H1 (cell line): ENCODE measurements at regions not wholly inside any gene's neighbourhood (a gene's known extent, or its start where the extent isn't known, plus 50 kb on each side); places are given as distances from the start of the nearest gene placed in this dataset.

Experiments used
- CTCF ChIA-PET: fragments of 300-600 bp; sonication (Branson Sonifier 250); formaldehyde crosslinking; loops from one replicate; lab custom pipeline; 2021; ENCODE audit not compliant: partially characterized antibody; lab: Charles Lee
- POLR2A ChIA-PET: fragments of 300-600 bp; sonication (Branson Sonifier 250); formaldehyde crosslinking; loops from one replicate; lab custom pipeline; 2021; ENCODE audit warnings: inconsistent platforms; ENCODE audit not compliant: partially characterized antibody; lab: Charles Lee
- DNase-seq, 2 experiments: peaks; one replicate each; pipeline versions ENCODE4 v3.0.0 to v3.0.0-alpha.2; 2010 to 2022; ENCODE audit warnings: low spot score in 2 of 2, low read depth in 1 of 2, mixed read lengths in 1 of 2
- FAIRE-seq: peaks from 2 replicates; lab custom pipeline; 2011; peaks lifted over from hg19 to GRCh38; lab: Jason Lieb, UNC
- H2AFZ ChIP-seq: 2 replicates; pipeline ENCODE4 v1.8.1; 2012; ENCODE audit warnings: low read length, inconsistent platforms
- H2AK5ac ChIP-seq: 2 replicates; pipeline ENCODE4 v1.6.1; 2013; ENCODE audit warnings: low read depth, low read length
- H2BK120ac ChIP-seq: replicated peaks from 2 replicates; pipeline ENCODE3; 2013; ENCODE audit warnings: low read depth, low read length, inconsistent platforms
- H2BK12ac ChIP-seq: 2 replicates; pipeline ENCODE4 v1.6.1; 2013; ENCODE audit warnings: low read depth, low read length
- H2BK15ac ChIP-seq: 2 replicates; pipeline ENCODE4 v1.6.1; 2013; ENCODE audit warnings: low read length
- H2BK20ac ChIP-seq: 2 replicates; pipeline ENCODE4 v1.6.1; 2013; ENCODE audit warnings: low read length
- H2BK5ac ChIP-seq: 2 replicates; pipeline ENCODE4 v1.6.1; 2013; ENCODE audit warnings: low read depth, low read length
- H3K14ac ChIP-seq: 2 replicates; pipeline ENCODE4 v1.6.1; 2013; ENCODE audit warnings: inconsistent platforms; ENCODE audit not compliant: insufficient read length
- H3K18ac ChIP-seq: 2 replicates; pipeline ENCODE4 v1.6.1; 2013; ENCODE audit warnings: low read length; ENCODE audit errors: extremely low read depth
- H3K23ac ChIP-seq: 2 replicates; pipeline ENCODE4 v1.6.1; 2013; ENCODE audit warnings: inconsistent platforms; ENCODE audit not compliant: insufficient read length
- H3K23me2 ChIP-seq: 2 replicates; pipeline ENCODE4 v1.6.1; 2013; ENCODE audit warnings: low read depth, low read length
- H3K27ac ChIP-seq: 2 replicates; pipeline ENCODE4 v1.6.1; 2011; ENCODE audit warnings: low read depth, low read length, inconsistent platforms
- H3K27me3 ChIP-seq, 4 experiments: replicated peaks in 1 of 4; 1 replicate in 1 of 4; 2 replicates in 3 of 4; pipeline versions ENCODE4 v1.6.1 to v1.8.1; 2011 to 2013; ENCODE audit warnings: low read length in 3 of 4, mild to moderate bottlenecking in 3 of 4, inconsistent platforms in 2 of 4, mixed read lengths in 2 of 4, moderate library complexity in 1 of 4; ENCODE audit not compliant: control insufficient read depth in 3 of 4, insufficient read depth in 3 of 4; ENCODE audit errors: extremely low read depth in 1 of 4
- H3K36me3 ChIP-seq, 4 experiments: 2 replicates each; pipeline versions ENCODE4 v1.6.1 to v1.8.1; 2011 to 2013; ENCODE audit warnings: mild to moderate bottlenecking in 4 of 4, low read length in 3 of 4, moderate library complexity in 2 of 4, control low read depth in 1 of 4, inconsistent platforms in 1 of 4; ENCODE audit not compliant: insufficient read depth in 4 of 4, control insufficient read depth in 2 of 4
- H3K4ac ChIP-seq: replicated peaks from 2 replicates; pipeline ENCODE3; 2013; ENCODE audit warnings: low read length, low read depth, mixed read lengths, inconsistent platforms; ENCODE audit not compliant: insufficient read length
- H3K4me1 ChIP-seq, 4 experiments: replicated peaks in 1 of 4; 1 replicate in 1 of 4; 2 replicates in 3 of 4; pipeline versions ENCODE4 v1.6.1 to v1.8.1; 2011 to 2013; ENCODE audit warnings: low read length in 3 of 4, inconsistent platforms in 2 of 4, mixed read lengths in 1 of 4; ENCODE audit not compliant: insufficient read depth in 4 of 4, control insufficient read depth in 3 of 4
- H3K4me2 ChIP-seq, 2 experiments: 2 replicates each; pipeline versions ENCODE4 v1.6.1 to v1.8.1; 2011 to 2013; ENCODE audit warnings: low read depth in 2 of 2, low read length in 2 of 2, control low read depth in 1 of 2, inconsistent platforms in 1 of 2, mild to moderate bottlenecking in 1 of 2; ENCODE audit not compliant: insufficient read depth in 1 of 2
- H3K4me3 ChIP-seq, 4 experiments: fragments of 200-600, 300-600 bp in 1 of 4; sonication (generic), shearing (Covaris generic), sonication (Bioruptor Twin) in 1 of 4; 2 replicates each; pipeline versions ENCODE4 v1.5.1 to v1.8.1; 2011 to 2016; ENCODE audit warnings: low read length in 4 of 4, low read depth in 3 of 4, control low read depth in 2 of 4, inconsistent platforms in 2 of 4, mild to moderate bottlenecking in 2 of 4, mixed read lengths in 1 of 4, moderate library complexity in 1 of 4; ENCODE audit not compliant: insufficient read depth in 2 of 4; ENCODE audit errors: extremely low read depth in 1 of 4
- H3K56ac ChIP-seq: replicated peaks from 2 replicates; pipeline ENCODE3; 2013; ENCODE audit warnings: low read depth, mild to moderate bottlenecking, mixed read lengths, low read length, inconsistent platforms; ENCODE audit not compliant: insufficient read length
- H3K79me1 ChIP-seq: 2 replicates; pipeline ENCODE4 v1.6.1; 2013; ENCODE audit warnings: low read depth, low read length, control low read depth
- H3K79me2 ChIP-seq, 2 experiments: 2 replicates each; pipeline versions ENCODE4 v1.6.1 to v1.8.1; 2012 to 2013; ENCODE audit warnings: low read length in 2 of 2, mild to moderate bottlenecking in 2 of 2, inconsistent platforms in 1 of 2; ENCODE audit not compliant: insufficient read depth in 2 of 2, control insufficient read depth in 1 of 2
- H3K9ac ChIP-seq, 4 experiments: replicated peaks in 1 of 4; 1 replicate in 1 of 4; 2 replicates in 3 of 4; pipeline versions ENCODE4 v1.6.1 to v1.8.1; 2011 to 2013; ENCODE audit warnings: low read depth in 3 of 4, low read length in 3 of 4, control low read depth in 2 of 4, mild to moderate bottlenecking in 2 of 4, moderate library complexity in 2 of 4, inconsistent platforms in 1 of 4; ENCODE audit errors: extremely low read depth in 1 of 4
- H3K9me3 ChIP-seq, 2 experiments: 2 replicates each; pipeline versions ENCODE4 v1.6.1 to v1.8.1; 2012 to 2013; ENCODE audit warnings: mild to moderate bottlenecking in 2 of 2, moderate library complexity in 2 of 2, control low read depth in 1 of 2, inconsistent platforms in 1 of 2, low read depth in 1 of 2, low read length in 1 of 2, mixed read lengths in 1 of 2; ENCODE audit not compliant: insufficient read depth in 2 of 2
- H4K20me1 ChIP-seq, 2 experiments: replicated peaks in 1 of 2; 2 replicates each; pipeline versions ENCODE3 to v1.8.1; 2011 to 2013; ENCODE audit warnings: inconsistent platforms in 2 of 2, low read length in 2 of 2, mild to moderate bottlenecking in 1 of 2; ENCODE audit not compliant: insufficient read depth in 2 of 2, control insufficient read depth in 1 of 2
- H4K5ac ChIP-seq: 2 replicates; pipeline ENCODE4 v1.6.1; 2013; ENCODE audit warnings: low read length, low read depth, mixed read lengths, inconsistent platforms; ENCODE audit not compliant: insufficient read length
- H4K8ac ChIP-seq: 2 replicates; pipeline ENCODE4 v1.8.0; 2013; ENCODE audit warnings: mild to moderate bottlenecking, moderate library complexity, low read length, inconsistent platforms; ENCODE audit not compliant: insufficient read depth; ENCODE audit errors: extremely low read depth
- H4K91ac ChIP-seq: replicated peaks from 2 replicates; pipeline ENCODE3; 2013; ENCODE audit warnings: low read length, mixed read lengths, inconsistent platforms; ENCODE audit not compliant: insufficient read length
- RBBP5 ChIP-seq: IDR thresholded peaks from 2 replicates; pipeline ENCODE4 v1.7.1; 2012; ENCODE audit warnings: low read depth, mild to moderate bottlenecking, inconsistent platforms, low read length, moderate library complexity, borderline replicate concordance
- TF ChIP-seq, protein P1 (sequence below): IDR thresholded peaks from 2 replicates; pipeline ENCODE4 v1.6.1; 2012; ENCODE audit warnings: inconsistent platforms

DNA sequence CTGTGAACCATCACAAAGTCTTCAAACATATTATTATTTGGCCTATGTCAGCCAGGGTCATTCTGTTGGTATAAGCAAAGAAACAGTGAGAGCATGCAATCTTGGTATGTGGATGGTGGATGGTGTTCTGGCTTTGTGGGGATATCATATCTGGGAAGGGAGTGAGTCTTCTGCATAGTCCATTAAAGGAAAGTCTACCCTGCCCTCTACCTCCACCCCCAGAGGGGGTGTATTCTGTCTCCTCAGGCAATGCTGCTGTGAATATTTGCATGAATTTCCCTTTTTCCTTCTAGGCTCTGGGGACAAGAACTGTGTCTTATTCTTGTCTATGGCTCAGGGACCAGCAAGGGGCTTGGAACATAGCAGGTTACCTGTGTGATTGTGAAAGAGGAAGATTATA lies 495.8 kb downstream of the PDCD6IP start:
- H3K56ac ChIP-seq = no peak overlapping the region
- peaks cover 0 to 1% (median 0%) of the 10 kb centered on the region in 4 experiments; a peak in 1 of 7 replicates for H3K27me3 ChIP-seq
- no peak overlapping the region for H2AFZ ChIP-seq
- no peak overlapping the region for H3K27ac ChIP-seq
- H3K4me3 ChIP-seq = no peak overlapping the region
- H3K79me1 ChIP-seq = no peaks in the 10 kb centered on the region
- no peak overlapping the region for H3K9ac ChIP-seq
- no peak overlapping the region for H3K4me2 ChIP-seq
- H3K23ac ChIP-seq = no peak overlapping the region
- H3K9me3 ChIP-seq = no peaks in the 10 kb centered on the region
- H4K8ac ChIP-seq = no peak overlapping the region
- H2BK12ac ChIP-seq = no peak overlapping the region
- no peak for FAIRE-seq
- H2BK120ac ChIP-seq = no peak overlapping the region
- H2BK15ac ChIP-seq = no peak overlapping the region
- H3K4me1 ChIP-seq = no peaks in the 10 kb centered on the region
- no peak overlapping the region for H4K5ac ChIP-seq
- no peak overlapping the region for H2BK5ac ChIP-seq
- DNase-seq = no peak
- no peak overlapping the region for H2BK20ac ChIP-seq
- ChIA-PET POLR2A (no interaction called here), CTCF (no interaction called here)
- H2AK5ac ChIP-seq = no peak overlapping the region
- H3K4ac ChIP-seq = no peak overlapping the region
- no peaks in the 10 kb centered on the region for H4K20me1 ChIP-seq
- no peak overlapping the region for H3K14ac ChIP-seq
- H3K23me2 ChIP-seq = no peaks in the 10 kb centered on the region
- H3K36me3 ChIP-seq = no peaks in the 10 kb centered on the region
- no peak overlapping the region for H4K91ac ChIP-seq
- H3K79me2 ChIP-seq = no peaks in the 10 kb centered on the region
- no peak overlapping the region for H3K18ac ChIP-seq
- TF ChIP-seq, protein P1, sequence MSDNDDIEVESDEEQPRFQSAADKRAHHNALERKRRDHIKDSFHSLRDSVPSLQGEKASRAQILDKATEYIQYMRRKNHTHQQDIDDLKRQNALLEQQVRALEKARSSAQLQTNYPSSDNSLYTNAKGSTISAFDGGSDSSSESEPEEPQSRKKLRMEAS = no peak
- no peak for TF ChIP-seq RBBP5
